HAP-1 (cell line): ENCODE measurements at regions not wholly inside any gene's neighbourhood (a gene's known extent, or its start where the extent isn't known, plus 50 kb on each side); places are given as distances from the start of the nearest gene placed in this dataset.

Source experiments
- DNase-seq, 2 experiments: peaks; one replicate each; pipeline ENCODE4 v3.0.0-alpha.2; 2016 to 2020; ENCODE audit warnings: low spot score in 2 of 2
- H3K27me3 ChIP-seq: fragments of 250-450 bp; sonication (Bioruptor Pico); 2 replicates; pipeline ENCODE4 v1.5.1; 2020; ENCODE audit warnings: low read depth, mild to moderate bottlenecking, moderate library complexity
- H3K36me3 ChIP-seq: fragments of 250-450 bp; sonication (Bioruptor Pico); replicated peaks from 2 replicates; pipeline ENCODE4 v1.5.1; 2020; ENCODE audit warnings: mild to moderate bottlenecking
- H3K4me1 ChIP-seq: fragments of 250-450 bp; sonication (Bioruptor Pico); 2 replicates; pipeline ENCODE4 v1.5.1; 2020; ENCODE audit warnings: mild to moderate bottlenecking
- H3K4me3 ChIP-seq: fragments of 250-450 bp; sonication (Bioruptor Pico); 2 replicates; pipeline ENCODE4 v1.5.1; 2020; ENCODE audit warnings: mild to moderate bottlenecking, moderate library complexity
- H3K9me3 ChIP-seq: fragments of 250-450 bp; sonication (Bioruptor Pico); 2 replicates; pipeline ENCODE4 v1.5.1; 2020; ENCODE audit warnings: mild to moderate bottlenecking, moderate library complexity
- in situ Hi-C: fragments of 300-500 bp; cut with MboI; formaldehyde crosslinking; loops from 3 replicates; pipeline ENCODE4 v1.14.3; 2020; ENCODE audit warnings: low sequenced_read_pairs, inconsistent platforms, mixed read lengths

- Histone ChIP-seq H3K4me3 (no peak overlapping the region), H3K36me3 (no peaks in the 10 kb centered on the region), H3K27me3 (no peaks in the 10 kb centered on the region), H3K4me1 (no peaks in the 10 kb centered on the region), H3K9me3 (no peaks in the 10 kb centered on the region)
- in situ Hi-C loops, result no loop called here
- no peak for DNase-seq
Measured at GRCh38 chr10:17510242-17510908, 56.0 kb upstream of the ST8SIA6 start.

GRCh38 chr10:17507538-17507937 is 53.1 kb upstream of the ST8SIA6 start:
- no peaks in the 10 kb centered on the region for H3K27me3 ChIP-seq
- no peak for DNase-seq
- H3K4me1 ChIP-seq, result no peaks in the 10 kb centered on the region
- H3K9me3 ChIP-seq, result no peaks in the 10 kb centered on the region
- no peak overlapping the region for H3K4me3 ChIP-seq
- H3K36me3 ChIP-seq, result no peaks in the 10 kb centered on the region
- in situ Hi-C loops, result no loop called here

- no peak overlapping the region for H3K4me3 ChIP-seq
- H3K27me3 ChIP-seq, result no peaks in the 10 kb centered on the region
- in situ Hi-C loops, result no loop called here
- H3K9me3 ChIP-seq, result no peaks in the 10 kb centered on the region
- H3K36me3 ChIP-seq, result no peaks in the 10 kb centered on the region
- DNase-seq, result no peak
- no peaks in the 10 kb centered on the region for H3K4me1 ChIP-seq
Measured at GRCh38 chr10:17506856-17507471, 52.6 kb upstream of the ST8SIA6 start.

GRCh38 chr10:17506390-17506789 is 52.0 kb upstream of the ST8SIA6 start:
- no peaks in the 10 kb centered on the region for H3K4me1 ChIP-seq

GRCh38 chr10:17504547-17505245 is 50.3 kb upstream of the ST8SIA6 start:
- no peak for DNase-seq
- Histone ChIP-seq H3K27me3 (no peaks in the 10 kb centered on the region), H3K9me3 (no peaks in the 10 kb centered on the region), H3K4me1 (no peaks in the 10 kb centered on the region), H3K36me3 (no peaks in the 10 kb centered on the region), H3K4me3 (no peak overlapping the region)
- in situ Hi-C loops, result no loop called here

More at GRCh38 chr10:17506390-17506789, 52.0 kb upstream of the ST8SIA6 start:
- Histone ChIP-seq H3K9me3 (no peaks in the 10 kb centered on the region), H3K4me3 (no peak overlapping the region), H3K36me3 (no peaks in the 10 kb centered on the region), H3K27me3 (no peaks in the 10 kb centered on the region)
- in situ Hi-C loops, result no loop called here
- no peak for DNase-seq
